SH-SY5Y (cell line): ENCODE measurements at regions not wholly inside any gene's neighbourhood (a gene's known extent, or its start where the extent isn't known, plus 50 kb on each side); places are given as distances from the start of the nearest gene placed in this dataset.

Experiments used
- GATA2 ChIP-seq: IDR thresholded peaks from 2 replicates; pipeline ENCODE4 v1.6.1; 2011; ENCODE audit warnings: mild to moderate bottlenecking, low read depth, low read length
- GATA3 ChIP-seq: IDR thresholded peaks from 2 replicates; pipeline ENCODE4 v1.6.1; 2011; ENCODE audit warnings: low read depth, mild to moderate bottlenecking, low read length, moderate library complexity

- TF ChIP-seq GATA3, result no peak
- TF ChIP-seq GATA2, result no peak
Measured at GRCh38 chr9:13580131-13580530, 300.6 kb upstream of the MPDZ start.
